ENCODE measurements at regions not wholly inside any gene's neighbourhood (a gene's known extent, or its start where the extent isn't known, plus 50 kb on each side); places are given as distances from the start of the nearest gene placed in this dataset.

- TF ChIP-seq CTCF (IDR thresholded peaks at IDR 0.05 in 8 of 11, conservative IDR thresholded peaks at IDR 0.05 in 3 of 11) (no peak), POLR2A (IDR thresholded peaks at IDR 0.05) (no peak)
Measured at GRCh38 chr11:104796301-104796700, 102.0 kb downstream of the CASP12 start.
